HG02610 (cell line): ENCODE measurements at regions not wholly inside any gene's neighbourhood (a gene's known extent, or its start where the extent isn't known, plus 50 kb on each side); places are given as distances from the start of the nearest gene placed in this dataset.

Experiments
- ATAC-seq: cut with Tn5 transposase; IDR thresholded peaks from one replicate; pipeline ENCODE4 v1.9.1; 2021; ENCODE audit warnings: mild to moderate bottlenecking, moderate library complexity; ENCODE audit not compliant: unreplicated experiment

- no peak for ATAC-seq
These were observed 581.3 kb downstream of the BCOR start for GRCh38 chrX:39516427-39516841.

- no peak for ATAC-seq
These were observed 579.2 kb downstream of the BCOR start for GRCh38 chrX:39518476-39519029.

GRCh38 chrX:39519030-39519488 is 578.7 kb downstream of the BCOR start:
- no peak for ATAC-seq

GRCh38 chrX:39519566-39520301 is 578.0 kb downstream of the BCOR start:
- ATAC-seq, result no peak

- no peak for ATAC-seq
These were observed 572.0 kb downstream of the BCOR start for GRCh38 chrX:39525758-39526157.

- no peak for ATAC-seq
These were observed 570.7 kb downstream of the BCOR start for GRCh38 chrX:39527025-39527424.

- no peak for ATAC-seq
These were observed 569.4 kb downstream of the BCOR start for GRCh38 chrX:39528161-39528916.

GRCh38 chrX:39532761-39533160 is 565.0 kb downstream of the BCOR start:
- ATAC-seq, result no peak

GRCh38 chrX:39534949-39535348 is 562.8 kb downstream of the BCOR start:
- ATAC-seq, result no peak

- ATAC-seq, result no peak
These were observed 561.5 kb downstream of the BCOR start for GRCh38 chrX:39536211-39536610.

GRCh38 chrX:39541881-39542280 is 555.9 kb downstream of the BCOR start:
- no peak for ATAC-seq

- no peak for ATAC-seq
These were observed 555.4 kb downstream of the BCOR start for GRCh38 chrX:39542316-39542715.

GRCh38 chrX:39550795-39551361 is 546.9 kb downstream of the BCOR start:
- no peak for ATAC-seq

GRCh38 chrX:39551762-39552161 is 546.0 kb downstream of the BCOR start:
- no peak for ATAC-seq

- ATAC-seq, result no peak
These were observed 542.3 kb downstream of the BCOR start for GRCh38 chrX:39555431-39555830.

- no peak for ATAC-seq
These were observed 541.7 kb downstream of the BCOR start for GRCh38 chrX:39556056-39556455.

GRCh38 chrX:39559229-39559628 is 538.5 kb downstream of the BCOR start:
- ATAC-seq, result no peak

GRCh38 chrX:39560271-39560670 is 537.5 kb downstream of the BCOR start:
- ATAC-seq, result no peak

- ATAC-seq, result no peak
These were observed 534.6 kb downstream of the BCOR start for GRCh38 chrX:39563178-39563577.

GRCh38 chrX:39564751-39565150 is 533.0 kb downstream of the BCOR start:
- no peak for ATAC-seq

- ATAC-seq, result no peak
These were observed 523.6 kb downstream of the BCOR start for GRCh38 chrX:39574178-39574577.
